ENCODE measurements at regions not wholly inside any gene's neighbourhood (a gene's known extent, or its start where the extent isn't known, plus 50 kb on each side); places are given as distances from the start of the nearest gene placed in this dataset.

GRCh38 chrX:42093756-42094155 is 170.4 kb upstream of the CASK start:
- no peak for DNase-seq

GRCh38 chrX:42090395-42090794 is 167.0 kb upstream of the CASK start:
- no peak for DNase-seq

- DNase-seq: no peak
Measured at GRCh38 chrX:42089031-42089430, 165.7 kb upstream of the CASK start.

GRCh38 chrX:42087960-42088359 is 164.6 kb upstream of the CASK start:
- DNase-seq: no peak

GRCh38 chrX:42085836-42086235 is 162.5 kb upstream of the CASK start:
- DNase-seq: no peak

GRCh38 chrX:42079968-42080367 is 156.6 kb upstream of the CASK start:
- no peak for DNase-seq

- DNase-seq: no peak
Measured at GRCh38 chrX:42077675-42078074, 154.3 kb upstream of the CASK start.

GRCh38 chrX:42075032-42075431 is 151.7 kb upstream of the CASK start:
- DNase-seq: no peak

GRCh38 chrX:42073448-42073847 is 150.1 kb upstream of the CASK start:
- no peak for DNase-seq

- DNase-seq: no peak
Measured at GRCh38 chrX:42070866-42071265, 147.5 kb upstream of the CASK start.

- no peak for DNase-seq
Measured at GRCh38 chrX:42054256-42054655, 130.9 kb upstream of the CASK start.

- no peak for DNase-seq
Measured at GRCh38 chrX:42050345-42050744, 127.0 kb upstream of the CASK start.

- no peak for DNase-seq
Measured at GRCh38 chrX:42047886-42048285, 124.5 kb upstream of the CASK start.

GRCh38 chrX:42028109-42028508 is 104.8 kb upstream of the CASK start:
- no peak for DNase-seq

GRCh38 chrX:42027367-42028000 is 104.1 kb upstream of the CASK start:
- DNase-seq: no peak

GRCh38 chrX:42025861-42026260 is 102.5 kb upstream of the CASK start:
- DNase-seq: no peak

- DNase-seq: no peak
Measured at GRCh38 chrX:42023122-42023521, 99.8 kb upstream of the CASK start.

GRCh38 chrX:42022158-42022557 is 98.8 kb upstream of the CASK start:
- no peak for DNase-seq

- no peak for DNase-seq
Measured at GRCh38 chrX:42021058-42021457, 97.7 kb upstream of the CASK start.

- no peak for DNase-seq
Measured at GRCh38 chrX:42020225-42020624, 96.9 kb upstream of the CASK start.

GRCh38 chrX:42017971-42018370 is 94.6 kb upstream of the CASK start:
- no peak for DNase-seq

GRCh38 chrX:42000836-42001235 is 77.5 kb upstream of the CASK start:
- no peak for DNase-seq

GRCh38 chrX:41984628-41985027 is 61.3 kb upstream of the CASK start:
- no peak for DNase-seq

- no peak for DNase-seq
Measured at GRCh38 chrX:41982953-41983352, 59.6 kb upstream of the CASK start.

- DNase-seq: no peak
Measured at GRCh38 chrX:41981481-41982013, 58.2 kb upstream of the CASK start.

Data from SHP77 treated with DMSO at 0.1 percent for 48 hours (cell line).